ENCODE measurements at regions not wholly inside any gene's neighbourhood (a gene's known extent, or its start where the extent isn't known, plus 50 kb on each side); places are given as distances from the start of the nearest gene placed in this dataset.

DNA sequence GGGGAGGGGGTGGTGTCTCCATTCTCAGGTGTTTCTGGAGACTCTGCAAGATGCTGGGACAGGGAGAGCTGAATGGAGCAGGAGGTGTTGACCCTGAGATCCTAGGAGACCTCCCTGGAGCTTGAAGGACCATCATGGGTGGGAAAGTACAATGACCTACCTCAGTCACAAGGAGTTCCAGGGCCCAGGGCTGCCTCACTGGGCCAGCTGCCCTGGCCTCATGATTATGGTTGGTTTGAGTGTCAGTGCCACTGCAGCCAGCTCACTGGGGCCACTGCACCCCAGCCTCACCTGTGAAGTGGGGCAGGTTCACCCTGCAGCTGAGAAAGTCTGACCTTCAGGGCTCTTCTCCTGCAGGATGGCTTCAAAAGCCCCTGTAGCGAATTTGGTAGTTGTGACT, 372.5 kb downstream of the IRX2 start:
- intact Hi-C loops (cut with micrococcal nuclease): no loop called here
- Mint-ChIP-seq H3K27me3 (no peaks in the 10 kb centered on the region), H3K36me3 (ENCODE audit: low read depth) (no peaks in the 10 kb centered on the region)

DNA sequence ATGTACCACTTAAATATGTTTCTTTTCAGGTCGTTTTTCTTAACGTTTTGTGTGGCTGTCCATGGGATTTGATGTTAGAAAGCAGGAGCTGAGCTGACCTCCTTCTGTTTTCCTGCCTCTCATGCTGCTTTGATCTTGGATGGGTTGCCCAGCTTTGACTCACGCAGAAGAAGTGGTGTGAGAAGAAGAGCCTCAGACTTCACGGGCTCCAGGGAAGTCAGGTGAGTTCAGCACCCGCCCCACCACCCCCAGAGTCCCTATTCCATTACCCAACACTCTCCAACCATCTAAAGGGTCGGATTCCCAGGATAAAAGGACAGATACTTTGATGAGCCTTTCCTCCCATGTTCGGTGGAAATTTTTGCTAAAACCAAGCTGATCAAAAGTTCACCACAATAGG, 373.4 kb downstream of the IRX2 start:
- Mint-ChIP-seq H3K4me3 (no peak overlapping the region), H3K4me1 (no peaks in the 10 kb centered on the region), H3K27ac (no peak overlapping the region), H3K9me3 (no peaks in the 10 kb centered on the region), H3K27me3 (no peaks in the 10 kb centered on the region), H3K36me3 (ENCODE audit: low read depth) (no peaks in the 10 kb centered on the region)
- no peak for DNase-seq
- intact Hi-C loops (cut with micrococcal nuclease): no loop called here

More for the DNA sequence above, 372.5 kb downstream of the IRX2 start:
- H3K4me3 Mint-ChIP-seq: no peak overlapping the region
- H3K9me3 Mint-ChIP-seq: no peaks in the 10 kb centered on the region
- no peaks in the 10 kb centered on the region for H3K4me1 Mint-ChIP-seq
- no peak for DNase-seq
- no peak overlapping the region for H3K27ac Mint-ChIP-seq

DNA sequence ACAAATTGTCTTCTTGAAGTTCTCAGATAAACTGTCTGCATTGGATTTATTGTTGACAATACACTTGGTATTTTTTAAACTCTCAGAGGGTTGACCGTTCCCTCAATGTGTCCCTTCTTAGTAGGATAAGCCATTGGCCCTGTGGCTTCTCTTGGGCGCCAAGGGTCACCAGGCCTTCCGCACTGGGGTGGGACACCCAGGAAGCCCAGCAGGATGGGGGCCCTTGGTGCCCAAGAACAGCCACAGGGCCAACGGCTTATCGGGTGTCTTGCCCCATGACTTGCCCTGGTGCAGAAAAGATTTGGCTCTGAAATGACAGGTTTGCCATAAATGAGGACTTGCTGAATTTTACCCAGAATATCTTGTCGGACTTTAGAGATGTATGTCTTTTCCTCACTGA, 375.0 kb downstream of the IRX2 start:
- no peak for DNase-seq
- intact Hi-C loops (cut with micrococcal nuclease): no loop called here
- Mint-ChIP-seq H3K4me1 (no peaks in the 10 kb centered on the region), H3K9me3 (peaks cover 7% of the 10 kb centered on the region), H3K36me3 (ENCODE audit: low read depth) (no peaks in the 10 kb centered on the region), H3K4me3 (no peak overlapping the region), H3K27me3 (no peaks in the 10 kb centered on the region), H3K27ac (no peak overlapping the region)

DNA sequence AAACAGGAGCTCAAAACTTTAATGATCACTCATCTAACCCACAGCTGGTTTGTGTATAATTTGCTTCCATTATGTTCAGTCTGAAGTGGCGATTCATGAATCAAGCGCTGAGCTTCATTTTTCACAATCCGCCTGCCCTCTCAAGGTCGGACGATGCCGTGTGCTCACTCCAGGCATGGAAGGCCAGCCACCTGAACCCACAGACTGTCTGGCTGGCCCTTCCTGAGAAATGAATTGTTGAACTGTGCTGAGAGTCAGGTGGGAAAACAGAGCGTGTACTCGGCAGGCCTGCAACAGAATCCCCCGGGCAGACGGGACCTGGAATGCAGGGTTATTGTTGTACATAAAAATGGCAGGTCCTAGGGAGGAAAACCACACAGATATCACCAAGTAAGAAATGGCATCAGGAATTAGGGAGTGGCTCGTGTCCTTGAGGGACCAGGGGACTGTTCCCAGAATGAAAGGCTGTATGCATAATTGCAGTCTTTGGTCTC, 375.7 kb downstream of the IRX2 start:
- intact Hi-C loops (cut with micrococcal nuclease): no loop called here
- Mint-ChIP-seq H3K9me3 (peaks cover 7% of the 10 kb centered on the region), H3K4me1 (no peaks in the 10 kb centered on the region), H3K27ac (no peak overlapping the region), H3K27me3 (no peaks in the 10 kb centered on the region), H3K36me3 (ENCODE audit: low read depth) (no peaks in the 10 kb centered on the region), H3K4me3 (no peak overlapping the region)
- no peak for DNase-seq

DNA sequence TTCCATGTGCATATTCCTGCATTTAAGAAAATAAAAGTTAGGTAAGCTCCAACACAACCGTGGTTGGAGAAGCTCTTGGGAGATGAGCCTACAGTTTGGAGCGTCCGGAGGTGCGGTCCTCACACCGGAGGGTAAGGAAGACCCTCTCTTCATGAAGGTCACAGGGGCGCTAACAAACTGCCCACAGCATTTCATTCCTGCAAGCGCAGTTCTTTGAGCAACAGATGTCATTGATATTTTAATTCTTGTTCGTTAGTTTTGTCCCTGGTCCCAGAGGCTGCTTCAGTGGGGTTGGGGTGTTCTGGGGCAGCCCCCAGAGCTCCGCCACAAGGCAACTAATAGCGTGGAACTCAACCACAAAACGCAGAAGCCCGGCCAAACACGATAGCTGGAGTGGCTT, 376.2 kb downstream of the IRX2 start:
- peaks cover 7% of the 10 kb centered on the region for H3K9me3 Mint-ChIP-seq
- DNase-seq: no peak
- H3K27ac Mint-ChIP-seq: no peak overlapping the region
- no peaks in the 10 kb centered on the region for H3K27me3 Mint-ChIP-seq
- no peaks in the 10 kb centered on the region for H3K36me3 Mint-ChIP-seq (ENCODE audit: low read depth)
- no peak overlapping the region for H3K4me3 Mint-ChIP-seq
- no peaks in the 10 kb centered on the region for H3K4me1 Mint-ChIP-seq
- intact Hi-C loops (cut with micrococcal nuclease): no loop called here

DNA sequence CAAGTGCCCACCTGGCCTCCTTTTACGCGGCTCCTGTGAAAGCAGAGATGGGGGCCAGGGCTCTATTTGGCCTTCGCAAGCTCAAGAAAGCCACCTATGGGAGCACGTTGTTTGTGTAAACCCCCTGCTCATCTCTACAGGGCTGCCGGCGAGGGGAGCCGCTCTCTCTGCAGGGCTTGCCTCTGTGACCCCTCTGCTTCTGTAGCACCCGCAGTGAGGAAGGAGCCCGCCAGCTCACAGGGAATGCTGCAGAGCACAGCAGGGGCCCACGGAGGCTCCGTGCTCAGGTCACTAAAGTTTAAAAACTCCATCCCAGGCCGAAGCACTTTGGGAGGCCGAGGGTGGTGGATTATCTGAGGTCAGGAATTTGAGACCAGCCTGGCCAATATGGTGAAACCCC, 376.8 kb downstream of the IRX2 start:
- no peak overlapping the region for H3K27ac Mint-ChIP-seq

DNA sequence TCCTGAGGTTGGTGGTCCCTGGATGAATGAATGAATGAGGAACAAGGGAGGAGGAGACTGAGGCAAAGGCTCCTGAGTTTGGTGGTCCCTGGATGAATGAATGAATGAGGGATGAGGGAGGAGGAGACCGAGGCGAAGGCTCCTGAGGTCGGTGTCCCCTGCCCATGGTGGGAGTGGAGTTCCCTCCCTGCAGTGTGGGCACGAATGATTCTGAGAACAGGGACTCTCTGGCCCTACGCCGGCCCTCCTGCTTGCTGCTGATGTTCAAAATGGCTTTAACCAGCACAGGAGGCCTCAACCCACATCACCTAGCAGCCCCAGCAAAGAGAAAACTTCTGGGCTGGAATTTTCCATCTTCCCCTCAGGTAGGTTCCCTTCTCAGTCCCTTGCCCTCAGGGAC, 377.8 kb downstream of the IRX2 start:
- peaks cover 15% of the 10 kb centered on the region for H3K9me3 Mint-ChIP-seq

More for the DNA sequence above, 376.8 kb downstream of the IRX2 start:
- no peak for DNase-seq
- no peaks in the 10 kb centered on the region for H3K36me3 Mint-ChIP-seq (ENCODE audit: low read depth)
- intact Hi-C loops (cut with micrococcal nuclease): no loop called here
- no peak overlapping the region for H3K4me3 Mint-ChIP-seq
- H3K4me1 Mint-ChIP-seq: no peaks in the 10 kb centered on the region
- peaks cover 9% of the 10 kb centered on the region for H3K9me3 Mint-ChIP-seq
- H3K27me3 Mint-ChIP-seq: no peaks in the 10 kb centered on the region

DNA sequence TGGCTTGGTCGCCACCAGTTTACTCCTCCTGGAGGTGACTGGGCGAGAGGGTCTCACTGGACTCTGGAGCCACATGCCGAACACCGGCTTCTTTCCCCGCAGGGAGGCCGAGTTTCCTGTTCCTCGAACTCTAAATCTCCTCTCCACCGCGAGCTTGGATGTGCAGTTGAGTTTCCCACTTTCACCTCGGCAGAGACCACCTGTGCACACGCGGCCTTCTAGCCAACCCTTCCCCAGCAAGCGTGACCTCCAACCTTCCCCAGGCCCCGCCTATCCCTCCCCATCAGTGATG, 380.1 kb downstream of the IRX2 start:
- no peaks in the 10 kb centered on the region for H3K36me3 Mint-ChIP-seq (ENCODE audit: low read depth)
- no peak overlapping the region for H3K4me3 Mint-ChIP-seq
- H3K4me1 Mint-ChIP-seq: no peaks in the 10 kb centered on the region
- H3K27me3 Mint-ChIP-seq: no peaks in the 10 kb centered on the region
- DNase-seq: no peak
- intact Hi-C loops (cut with micrococcal nuclease): no loop called here
- no peak overlapping the region for H3K27ac Mint-ChIP-seq
- H3K9me3 Mint-ChIP-seq: peaks cover 15% of the 10 kb centered on the region

More for the DNA sequence above, 377.8 kb downstream of the IRX2 start:
- Mint-ChIP-seq H3K27me3 (no peaks in the 10 kb centered on the region), H3K4me1 (no peaks in the 10 kb centered on the region), H3K4me3 (no peak overlapping the region), H3K36me3 (ENCODE audit: low read depth) (no peaks in the 10 kb centered on the region), H3K27ac (no peak overlapping the region)
- intact Hi-C loops (cut with micrococcal nuclease): no loop called here
- DNase-seq: no peak

DNA sequence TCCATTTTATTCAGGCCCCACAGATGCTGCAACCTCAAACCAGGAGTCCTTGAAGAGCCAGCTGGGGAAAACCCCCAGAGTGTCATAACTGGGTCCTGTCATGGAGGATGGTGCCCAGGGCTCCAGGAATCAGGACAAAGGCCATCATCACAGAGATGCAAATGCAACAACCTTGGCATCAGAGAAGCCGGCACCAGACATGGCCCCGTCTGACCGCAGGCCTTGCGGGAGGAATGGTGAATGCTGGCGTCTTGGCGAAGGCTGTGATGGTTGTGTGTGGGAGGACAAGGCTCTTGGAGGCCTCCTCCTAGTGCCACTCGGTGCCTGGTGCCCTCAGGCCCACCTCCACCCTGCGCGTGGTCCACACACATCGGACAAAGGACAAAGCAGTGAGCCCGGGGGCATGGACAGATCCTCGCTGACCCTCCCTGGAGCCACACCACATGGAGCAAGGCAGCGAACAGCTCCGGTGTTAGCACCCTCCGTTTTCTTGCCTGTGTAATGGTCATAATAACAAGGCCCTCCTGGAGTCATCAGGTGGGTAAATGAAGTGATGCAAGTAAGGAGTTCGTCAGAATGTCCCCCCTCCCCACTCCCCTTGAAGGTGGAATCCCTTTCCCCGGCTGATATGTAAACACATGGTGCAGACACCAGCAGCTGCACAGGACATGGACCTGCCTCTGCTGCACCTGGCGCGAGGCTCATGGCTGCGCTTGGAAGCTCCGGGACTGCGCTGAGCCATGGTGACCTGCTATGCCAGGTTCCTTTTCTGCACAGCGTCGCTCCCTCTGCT, 380.7 kb downstream of the IRX2 start:
- intact Hi-C loops (cut with micrococcal nuclease): no loop called here
- Mint-ChIP-seq H3K27me3 (no peaks in the 10 kb centered on the region), H3K4me1 (no peaks in the 10 kb centered on the region), H3K27ac (no peak overlapping the region), H3K36me3 (ENCODE audit: low read depth) (no peaks in the 10 kb centered on the region), H3K4me3 (no peak overlapping the region), H3K9me3 (peaks cover 15% of the 10 kb centered on the region)
- DNase-seq: no peak

DNA sequence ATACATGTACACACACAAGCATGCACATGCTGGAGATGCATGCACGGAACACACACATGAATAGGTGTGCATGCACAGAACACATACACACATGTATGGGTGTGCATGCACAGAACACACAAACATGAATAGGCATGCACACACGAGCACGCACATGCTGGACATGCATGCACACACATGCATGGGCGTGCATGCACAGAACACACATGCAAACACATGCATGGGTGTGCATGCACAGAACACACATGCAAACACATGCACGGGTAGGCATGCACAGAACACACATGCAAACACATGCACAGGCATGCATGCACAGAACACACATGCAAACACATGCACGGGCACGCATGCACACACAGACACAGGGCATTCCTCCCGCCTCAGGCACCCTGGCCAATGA, 382.3 kb downstream of the IRX2 start:
- no peaks in the 10 kb centered on the region for H3K27me3 Mint-ChIP-seq
- H3K36me3 Mint-ChIP-seq (ENCODE audit: low read depth): no peaks in the 10 kb centered on the region
- H3K9me3 Mint-ChIP-seq: peaks cover 19% of the 10 kb centered on the region
- H3K27ac Mint-ChIP-seq: no peak overlapping the region
- no peak for DNase-seq
- no peaks in the 10 kb centered on the region for H3K4me1 Mint-ChIP-seq
- H3K4me3 Mint-ChIP-seq: no peak overlapping the region
- intact Hi-C loops (cut with micrococcal nuclease): no loop called here

DNA sequence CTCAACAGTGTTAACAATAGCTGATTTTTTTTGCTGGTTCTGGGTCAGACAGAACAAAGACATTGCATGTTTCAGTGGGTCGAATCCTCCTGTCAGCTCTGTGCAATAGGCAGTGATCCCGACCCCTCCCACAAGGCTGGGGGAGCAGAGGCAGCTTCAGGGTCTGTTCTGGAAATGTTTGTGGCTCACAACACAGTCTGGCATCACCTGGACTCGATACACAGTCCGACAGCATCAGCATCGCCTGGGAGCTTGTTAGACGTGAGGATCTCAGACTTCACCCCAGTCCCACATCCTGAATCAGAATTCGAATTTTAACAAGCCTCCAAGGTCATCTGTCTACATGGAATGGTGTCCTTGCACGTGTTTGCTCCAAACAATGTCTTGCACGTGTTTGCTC, 384.7 kb downstream of the IRX2 start:
- intact Hi-C loops (cut with micrococcal nuclease): no loop called here
- Mint-ChIP-seq H3K36me3 (ENCODE audit: low read depth) (no peaks in the 10 kb centered on the region), H3K4me3 (no peak overlapping the region), H3K4me1 (no peaks in the 10 kb centered on the region), H3K27ac (no peak overlapping the region), H3K27me3 (no peaks in the 10 kb centered on the region), H3K9me3 (peaks cover 22% of the 10 kb centered on the region)
- no peak for DNase-seq

DNA sequence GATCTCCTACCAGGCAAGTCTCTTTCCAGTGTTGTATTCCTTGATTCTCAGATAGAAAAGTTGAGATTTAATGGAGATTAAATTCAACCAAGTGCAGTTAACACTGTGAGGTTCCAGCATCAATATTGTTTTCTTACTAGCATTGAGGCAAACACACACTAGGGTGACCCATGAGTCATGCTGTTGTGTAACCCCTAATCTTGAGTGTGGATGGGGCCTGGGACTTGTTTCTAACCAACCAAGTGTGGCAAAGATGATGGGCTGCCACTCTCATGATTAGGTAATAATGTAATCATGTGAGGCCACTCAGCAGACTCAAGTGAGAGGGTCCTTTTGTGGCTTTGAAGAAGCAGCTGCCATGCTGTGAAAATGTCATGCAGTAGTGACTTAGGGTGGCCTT, 394.2 kb downstream of the IRX2 start:
- Mint-ChIP-seq H3K36me3 (ENCODE audit: low read depth) (no peaks in the 10 kb centered on the region), H3K4me1 (no peaks in the 10 kb centered on the region), H3K9me3 (no peaks in the 10 kb centered on the region), H3K4me3 (no peak overlapping the region), H3K27me3 (no peaks in the 10 kb centered on the region), H3K27ac (no peak overlapping the region)
- DNase-seq: no peak
- intact Hi-C loops (cut with micrococcal nuclease): no loop called here

DNA sequence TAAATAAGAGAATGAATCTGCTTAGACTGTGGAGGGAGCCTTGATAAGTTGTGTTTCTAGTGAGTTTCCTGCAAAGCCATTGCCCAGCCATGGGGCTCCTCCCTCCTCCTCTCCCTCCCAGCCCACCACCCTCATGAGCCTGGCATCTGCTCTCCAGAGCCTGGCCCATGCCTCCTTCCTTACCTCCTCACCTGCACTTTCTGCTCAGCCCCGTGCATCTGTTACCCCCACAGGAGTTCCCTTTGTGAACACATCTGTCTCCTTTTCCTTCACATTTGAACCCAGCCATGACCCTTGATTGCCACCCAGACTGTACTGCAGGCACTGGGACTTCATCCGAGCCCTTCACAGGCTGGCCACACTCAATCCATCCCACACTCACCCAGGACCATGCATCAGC, 395.6 kb downstream of the IRX2 start:
- H3K27ac Mint-ChIP-seq: no peak overlapping the region
- H3K4me3 Mint-ChIP-seq: no peak overlapping the region
- no peaks in the 10 kb centered on the region for H3K9me3 Mint-ChIP-seq
- no peak for DNase-seq
- H3K4me1 Mint-ChIP-seq: no peaks in the 10 kb centered on the region
- H3K27me3 Mint-ChIP-seq: no peaks in the 10 kb centered on the region
- H3K36me3 Mint-ChIP-seq (ENCODE audit: low read depth): no peaks in the 10 kb centered on the region
- intact Hi-C loops (cut with micrococcal nuclease): no loop called here

DNA sequence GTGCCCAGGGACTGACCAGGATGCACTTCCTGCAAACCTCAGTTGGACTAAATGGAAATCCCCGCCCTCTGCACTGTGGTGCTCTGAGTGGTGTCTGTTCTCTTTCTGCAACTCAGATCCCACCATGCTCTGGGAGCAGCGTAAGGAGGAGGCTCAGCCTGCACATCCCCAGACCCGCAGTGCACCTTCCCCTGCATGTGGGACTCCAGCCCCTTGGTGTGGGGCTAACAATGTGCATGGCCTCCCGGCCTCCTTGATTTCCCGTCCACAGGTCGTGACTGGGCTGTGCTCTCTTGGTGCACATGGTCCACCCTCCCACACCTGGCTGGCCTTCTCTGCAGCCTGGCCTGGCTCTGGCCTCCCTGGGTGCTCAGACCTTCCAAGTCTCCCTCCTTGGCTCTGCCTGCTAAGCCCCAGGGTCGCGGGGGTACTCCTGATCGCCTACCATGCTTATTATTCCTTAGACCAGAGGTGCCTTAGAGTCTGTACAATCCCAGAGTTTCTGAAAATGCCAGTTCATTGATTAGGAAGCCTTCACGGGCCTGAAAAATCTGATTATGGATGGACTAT, 397.5 kb downstream of the IRX2 start:
- no peak overlapping the region for H3K4me3 Mint-ChIP-seq
- intact Hi-C loops (cut with micrococcal nuclease): no loop called here

DNA sequence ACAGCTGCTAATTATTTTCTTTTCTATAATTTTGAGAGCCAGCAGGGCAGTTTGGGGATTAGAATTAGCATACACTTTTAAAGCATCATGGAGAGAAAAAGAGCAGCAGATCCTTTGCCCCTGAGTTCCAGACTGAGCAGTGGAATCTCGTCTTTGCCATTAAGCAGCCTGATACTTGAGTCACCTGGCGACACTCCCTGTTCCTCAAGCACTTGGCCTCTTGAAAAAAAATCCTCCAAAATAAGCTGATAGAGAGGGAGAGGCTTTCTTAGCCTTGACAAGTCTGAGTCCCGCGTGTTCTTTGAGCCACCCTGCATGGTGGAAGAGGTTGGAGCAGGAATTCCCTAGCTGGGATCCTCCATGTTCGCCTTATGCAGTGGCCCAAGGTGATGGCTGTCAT, 398.3 kb downstream of the IRX2 start:
- no peak overlapping the region for H3K4me3 Mint-ChIP-seq
- H3K4me1 Mint-ChIP-seq: no peaks in the 10 kb centered on the region
- intact Hi-C loops (cut with micrococcal nuclease): no loop called here
- H3K9me3 Mint-ChIP-seq: no peaks in the 10 kb centered on the region
- H3K27me3 Mint-ChIP-seq: no peaks in the 10 kb centered on the region
- no peak overlapping the region for H3K27ac Mint-ChIP-seq
- no peak for DNase-seq
- no peaks in the 10 kb centered on the region for H3K36me3 Mint-ChIP-seq (ENCODE audit: low read depth)

More for the DNA sequence above, 397.5 kb downstream of the IRX2 start:
- DNase-seq: no peak
- H3K27ac Mint-ChIP-seq: no peak overlapping the region
- no peaks in the 10 kb centered on the region for H3K9me3 Mint-ChIP-seq
- H3K4me1 Mint-ChIP-seq: no peaks in the 10 kb centered on the region
- H3K27me3 Mint-ChIP-seq: no peaks in the 10 kb centered on the region
- no peaks in the 10 kb centered on the region for H3K36me3 Mint-ChIP-seq (ENCODE audit: low read depth)

Measured in activated CD4-positive, alpha-beta T cell treated with anti-CD3 and anti-CD28 coated beads, Interleukin-2, amount 10 ng/mL, durations not matched to agents 24 days and 14 days (primary cell).